ENCODE measurements at regions not wholly inside any gene's neighbourhood (a gene's known extent, or its start where the extent isn't known, plus 50 kb on each side); places are given as distances from the start of the nearest gene placed in this dataset.

DNA sequence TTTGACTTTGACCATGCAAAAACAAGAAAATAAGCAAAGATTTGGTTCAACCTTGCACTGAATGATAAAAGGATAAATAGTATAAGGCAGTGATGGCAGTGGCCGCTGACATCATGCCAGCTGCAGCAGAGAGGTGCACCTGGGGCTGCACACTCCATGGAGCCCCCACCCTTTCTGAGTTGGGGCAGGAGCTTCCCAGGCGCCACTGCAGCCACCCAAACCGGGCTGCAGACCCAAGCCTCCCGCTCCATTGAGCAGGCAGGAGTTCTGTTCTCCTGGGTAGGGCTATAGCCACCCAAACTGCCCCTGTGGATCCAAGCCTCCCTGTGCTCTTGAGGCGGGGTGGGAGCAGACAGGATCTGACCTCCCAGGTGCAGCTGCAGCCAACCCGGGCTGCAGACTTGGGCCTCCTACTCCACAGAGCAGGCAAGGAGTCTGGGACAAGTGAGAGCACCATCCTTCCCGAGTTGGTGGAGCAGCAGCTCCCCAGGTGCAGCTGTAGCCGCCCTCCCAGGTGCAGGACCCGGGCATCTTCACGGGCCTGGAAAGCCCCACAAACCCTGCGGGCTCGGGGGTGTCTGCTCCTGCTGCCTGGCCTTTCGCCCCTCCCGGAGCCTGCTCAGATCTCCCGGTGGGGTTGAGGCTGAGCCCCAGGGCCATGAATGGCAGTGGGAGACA is 537.9 kb downstream of the TENT5A start:
- no peaks in the 10 kb centered on the region for H3K36me3 ChIP-seq (ENCODE audit: insufficient read depth)
- DNase-seq (ENCODE audit: low spot score) = no peak
- no peaks in the 10 kb centered on the region for H3K9me2 ChIP-seq (ENCODE audit: insufficient read depth)
- H3K4me3 ChIP-seq = no peak overlapping the region
- H2AFZ ChIP-seq = no peak overlapping the region
- H3K4me1 Mint-ChIP-seq = no peaks in the 10 kb centered on the region
- H3K4me2 ChIP-seq = no peak overlapping the region
- H3K4me1 ChIP-seq (ENCODE audit: insufficient read depth) = no peaks in the 10 kb centered on the region
- H3K9me3 Mint-ChIP-seq = peaks cover 5% of the 10 kb centered on the region
- H4K20me1 ChIP-seq (replicated peaks; ENCODE audit: insufficient read depth) = no peaks in the 10 kb centered on the region
- no peak overlapping the region for H3K27ac ChIP-seq (ENCODE audit: low read depth)
- TF ChIP-seq NANOG (IDR thresholded peaks at IDR 0.05; ENCODE audit: borderline replicate concordance) = no peak
- no peak overlapping the region for H3K27ac Mint-ChIP-seq
- H3K4me3 Mint-ChIP-seq = no peak overlapping the region
- no peaks in the 10 kb centered on the region for H3K79me2 ChIP-seq (replicated peaks; ENCODE audit: insufficient read depth)
- no peaks in the 10 kb centered on the region for H3K27me3 Mint-ChIP-seq (ENCODE audit: insufficient read depth, low read depth, poor library complexity)
- ATAC-seq = no peak
- no peaks in the 10 kb centered on the region for H3F3A ChIP-seq (replicated peaks; ENCODE audit: low read depth)
- 0 out of 3 replicates have a peak, but pooled peaks cover 4% of the 10 kb centered on the region for H3K36me3 Mint-ChIP-seq (ENCODE audit: low read depth)
- H3K27me3 ChIP-seq (ENCODE audit: insufficient read depth) = no peaks in the 10 kb centered on the region

DNA sequence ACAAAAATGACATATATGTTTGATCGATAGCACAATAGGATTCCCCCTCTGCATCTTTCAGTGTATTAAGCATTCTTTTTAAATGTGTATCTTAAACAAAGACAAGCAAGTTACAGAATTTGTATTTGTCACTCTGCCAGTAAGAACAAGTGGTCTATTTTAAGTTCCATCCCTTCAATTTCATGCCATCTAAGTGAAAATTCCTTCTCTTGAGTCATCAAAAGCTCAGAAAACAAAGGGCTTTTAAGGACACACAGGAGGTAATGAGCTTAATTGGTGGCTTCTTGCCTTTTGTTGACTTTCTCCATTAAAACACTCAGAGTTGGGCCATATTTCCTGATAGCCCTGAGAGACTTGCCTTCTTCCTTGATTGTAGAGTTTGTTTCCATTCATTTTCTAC is 547.8 kb downstream of the TENT5A start:
- Mint-ChIP-seq H3K36me3 (ENCODE audit: low read depth) (0 out of 3 replicates have a peak, but pooled peaks cover 6% of the 10 kb centered on the region), H3K4me3 (no peak overlapping the region), H3K27me3 (ENCODE audit: insufficient read depth, low read depth, poor library complexity) (no peaks in the 10 kb centered on the region), H3K9me3 (peaks cover 26% of the 10 kb centered on the region), H3K27ac (no peak overlapping the region), H3K4me1 (no peaks in the 10 kb centered on the region)
- Histone ChIP-seq H3K4me2 (no peak overlapping the region), H3K27ac (ENCODE audit: low read depth) (no peak overlapping the region), H3F3A (replicated peaks; ENCODE audit: low read depth) (no peaks in the 10 kb centered on the region), H3K4me3 (no peak overlapping the region), H3K79me2 (replicated peaks; ENCODE audit: insufficient read depth) (no peaks in the 10 kb centered on the region), H3K36me3 (ENCODE audit: insufficient read depth) (no peaks in the 10 kb centered on the region; the same call in 1 of the 2 replicates), H2AFZ (no peak overlapping the region), H3K9me2 (ENCODE audit: insufficient read depth) (no peaks in the 10 kb centered on the region), H4K20me1 (replicated peaks; ENCODE audit: insufficient read depth) (no peaks in the 10 kb centered on the region), H3K27me3 (ENCODE audit: insufficient read depth) (no peaks in the 10 kb centered on the region), H3K4me1 (ENCODE audit: insufficient read depth) (no peaks in the 10 kb centered on the region)
- ATAC-seq = no peak
- DNase-seq (ENCODE audit: low spot score) = peak; percentile 2
- TF ChIP-seq STAT1 (IDR thresholded peaks at IDR 0.05; ENCODE audit: unreplicated experiment) (no peak), EZH2 (IDR thresholded peaks at IDR 0.05; ENCODE audit: low read depth, unreplicated experiment) (no peak), NANOG (IDR thresholded peaks at IDR 0.05; ENCODE audit: borderline replicate concordance) (no peak), CREB1 (CRISPR knock-in tag; IDR thresholded peaks at IDR 0.05; ENCODE audit: low read depth) (no peak), EZH2phosphoT487 (IDR thresholded peaks at IDR 0.05; ENCODE audit: unreplicated experiment) (no peak)

DNA sequence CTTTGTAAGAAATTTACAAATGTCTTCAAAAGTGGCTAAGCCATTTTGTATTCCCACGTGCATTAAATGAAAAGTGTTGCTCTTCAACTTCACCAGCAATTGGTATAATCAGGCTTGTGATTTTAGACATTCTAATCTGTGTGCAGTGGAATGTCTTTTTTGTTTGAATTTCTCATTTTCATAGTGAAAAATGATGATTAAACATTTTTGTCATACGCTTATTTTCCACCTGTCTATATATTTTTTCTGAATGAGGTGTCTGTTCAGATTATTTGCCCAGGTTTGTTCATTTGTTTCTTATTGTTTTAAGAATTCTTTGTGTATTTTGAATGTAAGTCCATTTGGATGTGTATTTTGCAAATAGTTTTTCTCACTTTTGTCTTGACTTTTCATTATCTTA is 558.1 kb downstream of the TENT5A start:
- no peak overlapping the region for H3K4me2 ChIP-seq
- no peak for ATAC-seq
- no peaks in the 10 kb centered on the region for H3K27me3 Mint-ChIP-seq (ENCODE audit: insufficient read depth, low read depth, poor library complexity)
- H3K4me1 ChIP-seq (ENCODE audit: insufficient read depth) = no peaks in the 10 kb centered on the region
- H3F3A ChIP-seq (replicated peaks; ENCODE audit: low read depth) = no peaks in the 10 kb centered on the region
- H3K4me3 ChIP-seq = no peak overlapping the region
- H3K9me2 ChIP-seq (ENCODE audit: insufficient read depth) = no peaks in the 10 kb centered on the region
- no peak for DNase-seq (ENCODE audit: low spot score)
- H3K27ac ChIP-seq (ENCODE audit: low read depth) = no peak overlapping the region
- no peaks in the 10 kb centered on the region for H3K79me2 ChIP-seq (replicated peaks; ENCODE audit: insufficient read depth)
- no peaks in the 10 kb centered on the region for H3K4me1 Mint-ChIP-seq
- no peak overlapping the region for H3K4me3 Mint-ChIP-seq
- H3K27me3 ChIP-seq (ENCODE audit: insufficient read depth) = no peaks in the 10 kb centered on the region
- no peaks in the 10 kb centered on the region for H3K9me3 Mint-ChIP-seq
- H4K20me1 ChIP-seq (replicated peaks; ENCODE audit: insufficient read depth) = no peaks in the 10 kb centered on the region
- H2AFZ ChIP-seq = no peak overlapping the region
- no peaks in the 10 kb centered on the region for H3K36me3 Mint-ChIP-seq (ENCODE audit: low read depth)
- no peak overlapping the region for H3K27ac Mint-ChIP-seq
- no peaks in the 10 kb centered on the region for H3K36me3 ChIP-seq (ENCODE audit: insufficient read depth)
- TF ChIP-seq, protein P1, sequence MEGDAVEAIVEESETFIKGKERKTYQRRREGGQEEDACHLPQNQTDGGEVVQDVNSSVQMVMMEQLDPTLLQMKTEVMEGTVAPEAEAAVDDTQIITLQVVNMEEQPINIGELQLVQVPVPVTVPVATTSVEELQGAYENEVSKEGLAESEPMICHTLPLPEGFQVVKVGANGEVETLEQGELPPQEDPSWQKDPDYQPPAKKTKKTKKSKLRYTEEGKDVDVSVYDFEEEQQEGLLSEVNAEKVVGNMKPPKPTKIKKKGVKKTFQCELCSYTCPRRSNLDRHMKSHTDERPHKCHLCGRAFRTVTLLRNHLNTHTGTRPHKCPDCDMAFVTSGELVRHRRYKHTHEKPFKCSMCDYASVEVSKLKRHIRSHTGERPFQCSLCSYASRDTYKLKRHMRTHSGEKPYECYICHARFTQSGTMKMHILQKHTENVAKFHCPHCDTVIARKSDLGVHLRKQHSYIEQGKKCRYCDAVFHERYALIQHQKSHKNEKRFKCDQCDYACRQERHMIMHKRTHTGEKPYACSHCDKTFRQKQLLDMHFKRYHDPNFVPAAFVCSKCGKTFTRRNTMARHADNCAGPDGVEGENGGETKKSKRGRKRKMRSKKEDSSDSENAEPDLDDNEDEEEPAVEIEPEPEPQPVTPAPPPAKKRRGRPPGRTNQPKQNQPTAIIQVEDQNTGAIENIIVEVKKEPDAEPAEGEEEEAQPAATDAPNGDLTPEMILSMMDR (conservative IDR thresholded peaks at IDR 0.05; ENCODE audit: low read depth in 2 of 2) = no peak
- TF ChIP-seq, protein P2, sequence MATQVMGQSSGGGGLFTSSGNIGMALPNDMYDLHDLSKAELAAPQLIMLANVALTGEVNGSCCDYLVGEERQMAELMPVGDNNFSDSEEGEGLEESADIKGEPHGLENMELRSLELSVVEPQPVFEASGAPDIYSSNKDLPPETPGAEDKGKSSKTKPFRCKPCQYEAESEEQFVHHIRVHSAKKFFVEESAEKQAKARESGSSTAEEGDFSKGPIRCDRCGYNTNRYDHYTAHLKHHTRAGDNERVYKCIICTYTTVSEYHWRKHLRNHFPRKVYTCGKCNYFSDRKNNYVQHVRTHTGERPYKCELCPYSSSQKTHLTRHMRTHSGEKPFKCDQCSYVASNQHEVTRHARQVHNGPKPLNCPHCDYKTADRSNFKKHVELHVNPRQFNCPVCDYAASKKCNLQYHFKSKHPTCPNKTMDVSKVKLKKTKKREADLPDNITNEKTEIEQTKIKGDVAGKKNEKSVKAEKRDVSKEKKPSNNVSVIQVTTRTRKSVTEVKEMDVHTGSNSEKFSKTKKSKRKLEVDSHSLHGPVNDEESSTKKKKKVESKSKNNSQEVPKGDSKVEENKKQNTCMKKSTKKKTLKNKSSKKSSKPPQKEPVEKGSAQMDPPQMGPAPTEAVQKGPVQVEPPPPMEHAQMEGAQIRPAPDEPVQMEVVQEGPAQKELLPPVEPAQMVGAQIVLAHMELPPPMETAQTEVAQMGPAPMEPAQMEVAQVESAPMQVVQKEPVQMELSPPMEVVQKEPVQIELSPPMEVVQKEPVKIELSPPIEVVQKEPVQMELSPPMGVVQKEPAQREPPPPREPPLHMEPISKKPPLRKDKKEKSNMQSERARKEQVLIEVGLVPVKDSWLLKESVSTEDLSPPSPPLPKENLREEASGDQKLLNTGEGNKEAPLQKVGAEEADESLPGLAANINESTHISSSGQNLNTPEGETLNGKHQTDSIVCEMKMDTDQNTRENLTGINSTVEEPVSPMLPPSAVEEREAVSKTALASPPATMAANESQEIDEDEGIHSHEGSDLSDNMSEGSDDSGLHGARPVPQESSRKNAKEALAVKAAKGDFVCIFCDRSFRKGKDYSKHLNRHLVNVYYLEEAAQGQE (IDR thresholded peaks at IDR 0.05; ENCODE audit: unreplicated experiment) = no peak
- TF ChIP-seq JUNB (IDR thresholded peaks at IDR 0.05; ENCODE audit: unreplicated experiment) (no peak), ZNF331 (CRISPR knock-in tag; IDR thresholded peaks at IDR 0.05; ENCODE audit: low read depth) (no peak), STAT1 (IDR thresholded peaks at IDR 0.05; ENCODE audit: unreplicated experiment) (no peak), EZH2phosphoT487 (IDR thresholded peaks at IDR 0.05; ENCODE audit: unreplicated experiment) (no peak)

Measured in GM23338 (cell line).